Glutamatergic neuron (in vitro differentiated cells): ENCODE measurements at regions not wholly inside any gene's neighbourhood (a gene's known extent, or its start where the extent isn't known, plus 50 kb on each side); places are given as distances from the start of the nearest gene placed in this dataset.

ENCODE experiments used
- DNase-seq: peaks from one replicate; pipeline ENCODE4 v3.0.0; 2022
- H3K27ac Mint-ChIP-seq: one replicate; pipeline ENCODE4 v1.8.0; 2020; ENCODE audit warnings: mild to moderate bottlenecking, mixed read lengths, inconsistent platforms; ENCODE audit not compliant: unreplicated experiment
- H3K27me3 Mint-ChIP-seq: one replicate; pipeline ENCODE4 v1.8.0; 2020; ENCODE audit warnings: mild to moderate bottlenecking, moderate library complexity, mixed read lengths, inconsistent platforms; ENCODE audit not compliant: unreplicated experiment
- H3K36me3 Mint-ChIP-seq: one replicate; pipeline ENCODE4 v1.8.0; 2020; ENCODE audit warnings: mild to moderate bottlenecking, mixed read lengths, inconsistent platforms; ENCODE audit not compliant: unreplicated experiment
- H3K4me1 Mint-ChIP-seq: one replicate; pipeline ENCODE4 v1.8.0; 2020; ENCODE audit warnings: mild to moderate bottlenecking, low read depth, mixed read lengths, inconsistent platforms; ENCODE audit not compliant: unreplicated experiment
- H3K4me3 Mint-ChIP-seq: one replicate; pipeline ENCODE4 v1.8.0; 2020; ENCODE audit warnings: mild to moderate bottlenecking, mixed read lengths, inconsistent platforms; ENCODE audit not compliant: unreplicated experiment
- H3K9me3 Mint-ChIP-seq: one replicate; pipeline ENCODE4 v1.8.0; 2020; ENCODE audit warnings: mild to moderate bottlenecking, moderate library complexity, mixed read lengths, inconsistent platforms; ENCODE audit not compliant: unreplicated experiment
- CTCF ChIP-seq: fragments of 200-600 bp; sonication (generic); IDR thresholded peaks from one replicate; pipeline ENCODE4 v1.5.0; 2021; ENCODE audit not compliant: partially characterized antibody, unreplicated experiment

- Mint-ChIP-seq H3K27ac (no peak overlapping the region), H3K27me3 (peaks cover 13% of the 10 kb centered on the region), H3K4me3 (no peak overlapping the region), H3K4me1 (peaks cover 15% of the 10 kb centered on the region), H3K9me3 (peaks cover 7% of the 10 kb centered on the region), H3K36me3 (peaks cover 18% of the 10 kb centered on the region)
- no peak for TF ChIP-seq CTCF
- no peak for DNase-seq
Measured at GRCh38 chr20:48002517-48002970, 217.3 kb upstream of the SULF2 start.

- peaks cover 11% of the 10 kb centered on the region for H3K36me3 Mint-ChIP-seq
- H3K4me3 Mint-ChIP-seq = no peak overlapping the region
- no peak for DNase-seq
- no peak for TF ChIP-seq CTCF
- peaks cover 1% of the 10 kb centered on the region for H3K27me3 Mint-ChIP-seq
- peaks cover 15% of the 10 kb centered on the region for H3K4me1 Mint-ChIP-seq
- H3K9me3 Mint-ChIP-seq = peaks cover 3% of the 10 kb centered on the region
- H3K27ac Mint-ChIP-seq = no peak overlapping the region
Measured at GRCh38 chr20:47999166-47999565, 213.9 kb upstream of the SULF2 start.

GRCh38 chr20:47998736-47999135 is 213.5 kb upstream of the SULF2 start:
- H3K4me1 Mint-ChIP-seq = peaks cover 15% of the 10 kb centered on the region
- peak; percentile 58 for DNase-seq
- no peak for TF ChIP-seq CTCF
- peaks cover 7% of the 10 kb centered on the region for H3K36me3 Mint-ChIP-seq
- no peaks in the 10 kb centered on the region for H3K27me3 Mint-ChIP-seq
- H3K9me3 Mint-ChIP-seq = no peaks in the 10 kb centered on the region
- H3K4me3 Mint-ChIP-seq = no peak overlapping the region
- H3K27ac Mint-ChIP-seq = peak overlapping the region; percentile 6

- TF ChIP-seq CTCF = no peak
- DNase-seq = no peak
- Mint-ChIP-seq H3K36me3 (peaks cover 8% of the 10 kb centered on the region), H3K27ac (no peak overlapping the region), H3K4me3 (no peak overlapping the region), H3K27me3 (no peaks in the 10 kb centered on the region), H3K9me3 (peaks cover 2% of the 10 kb centered on the region), H3K4me1 (peaks cover 21% of the 10 kb centered on the region)
Measured at GRCh38 chr20:47995661-47996060, 210.4 kb upstream of the SULF2 start.

GRCh38 chr20:47993817-47994216 is 208.5 kb upstream of the SULF2 start:
- no peak overlapping the region for H3K27ac Mint-ChIP-seq
- H3K4me3 Mint-ChIP-seq = no peak overlapping the region
- H3K9me3 Mint-ChIP-seq = peaks cover 2% of the 10 kb centered on the region
- TF ChIP-seq CTCF = no peak
- peaks cover 13% of the 10 kb centered on the region for H3K4me1 Mint-ChIP-seq
- DNase-seq = no peak
- H3K27me3 Mint-ChIP-seq = peaks cover 1% of the 10 kb centered on the region
- H3K36me3 Mint-ChIP-seq = peaks cover 8% of the 10 kb centered on the region
